ENCODE measurements at regions not wholly inside any gene's neighbourhood (a gene's known extent, or its start where the extent isn't known, plus 50 kb on each side); places are given as distances from the start of the nearest gene placed in this dataset.

GRCh38 chr10:130627346-130628045 is 491.3 kb downstream of the GLRX3 start:
- no peak for DNase-seq (ENCODE audit: low spot score)

- DNase-seq (ENCODE audit: low spot score): no peak
Measured at GRCh38 chr10:130630135-130630534, 493.9 kb downstream of the GLRX3 start.

- DNase-seq (ENCODE audit: low spot score): no peak
Measured at GRCh38 chr10:130631142-130632096, 495.2 kb downstream of the GLRX3 start.

- DNase-seq (ENCODE audit: low spot score): no peak
Measured at GRCh38 chr10:130634816-130635215, 498.6 kb downstream of the GLRX3 start.

- DNase-seq (ENCODE audit: low spot score): no peak
Measured at GRCh38 chr10:130635528-130635927, 499.3 kb downstream of the GLRX3 start.

GRCh38 chr10:130636313-130636930 is 500.2 kb downstream of the GLRX3 start:
- DNase-seq (ENCODE audit: low spot score): no peak

- no peak for DNase-seq (ENCODE audit: low spot score)
Measured at GRCh38 chr10:130637089-130637676, 501.0 kb downstream of the GLRX3 start.

GRCh38 chr10:130638991-130639390 is 502.8 kb downstream of the GLRX3 start:
- DNase-seq (ENCODE audit: low spot score): no peak

GRCh38 chr10:130642926-130643325 is 506.7 kb downstream of the GLRX3 start:
- DNase-seq (ENCODE audit: low spot score): no peak

- DNase-seq (ENCODE audit: low spot score): no peak
Measured at GRCh38 chr10:130647341-130647740, 511.1 kb downstream of the GLRX3 start.

- no peak for DNase-seq (ENCODE audit: low spot score)
Measured at GRCh38 chr10:130648807-130649206, 512.6 kb downstream of the GLRX3 start.

GRCh38 chr10:130652544-130652943 is 516.4 kb downstream of the GLRX3 start:
- DNase-seq (ENCODE audit: low spot score): no peak

- DNase-seq (ENCODE audit: low spot score): no peak
Measured at GRCh38 chr10:130652964-130653578, 516.9 kb downstream of the GLRX3 start.

- DNase-seq (ENCODE audit: low spot score): no peak
Measured at GRCh38 chr10:130654726-130655125, 518.5 kb downstream of the GLRX3 start.

- no peak for DNase-seq (ENCODE audit: low spot score)
Measured at GRCh38 chr10:130655313-130656186, 519.4 kb downstream of the GLRX3 start.

- DNase-seq (ENCODE audit: low spot score): no peak
Measured at GRCh38 chr10:130656187-130656575, 520.0 kb downstream of the GLRX3 start.

GRCh38 chr10:130656582-130657133 is 520.5 kb downstream of the GLRX3 start:
- no peak for DNase-seq (ENCODE audit: low spot score)

GRCh38 chr10:130658687-130659290 is 522.6 kb downstream of the GLRX3 start:
- DNase-seq (ENCODE audit: low spot score): no peak

- no peak for DNase-seq (ENCODE audit: low spot score)
Measured at GRCh38 chr10:130659528-130659927, 523.3 kb downstream of the GLRX3 start.

- DNase-seq (ENCODE audit: low spot score): no peak
Measured at GRCh38 chr10:130660266-130660665, 524.1 kb downstream of the GLRX3 start.
